Tibial nerve (tissue), 4 donors: ENCODE measurements at regions not wholly inside any gene's neighbourhood (a gene's known extent, or its start where the extent isn't known, plus 50 kb on each side); places are given as distances from the start of the nearest gene placed in this dataset.

Experiments used
- EP300 ChIP-seq, 2 donors: sonication (generic); formaldehyde crosslinking; IDR thresholded peaks; one replicate each; pipeline ENCODE4 v1.6.1; 2017; ENCODE audit warnings: antibody characterized with exemption in 2 of 2, mild to moderate bottlenecking in 1 of 2
- POLR2A ChIP-seq, 2 donors: fragments of 450-650 bp; IDR thresholded peaks; one replicate each; pipeline ENCODE4 v1.6.1; 2017; ENCODE audit warnings: antibody characterized with exemption in 2 of 2, mild to moderate bottlenecking in 2 of 2, moderate library complexity in 2 of 2
- TF ChIP-seq, protein P1 (sequence below), 5 experiments: fragments of 200-600 bp in 3 of 5; fragments of 450-650 bp in 2 of 5; sonication (generic) in 3 of 5; IDR thresholded peaks; one replicate each; pipeline ENCODE4 v1.5.1; 2016 to 2019; ENCODE audit warnings: antibody characterized with exemption in 5 of 5, mild to moderate bottlenecking in 3 of 5, moderate library complexity in 2 of 5

DNA sequence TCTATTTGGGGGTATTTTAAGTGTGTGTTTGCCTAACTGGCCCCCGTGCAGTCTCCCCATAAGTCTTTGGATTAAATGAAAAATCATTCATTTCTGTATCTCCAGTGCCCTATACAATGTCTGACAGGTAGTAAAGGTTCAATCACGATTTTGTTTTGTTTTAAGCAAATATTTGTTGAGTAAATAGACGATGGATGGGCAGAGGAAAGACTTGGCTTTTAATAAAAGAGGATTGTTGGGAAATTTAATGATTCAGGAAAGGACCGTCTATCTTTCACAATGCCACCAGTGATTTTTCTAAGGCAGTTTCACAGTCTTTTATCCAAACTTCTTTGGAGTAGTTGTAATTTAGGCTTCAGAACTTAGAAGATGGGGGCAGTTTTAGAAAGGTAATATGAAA lies 636.6 kb upstream of the GOT2 start:
- TF ChIP-seq, protein P1, sequence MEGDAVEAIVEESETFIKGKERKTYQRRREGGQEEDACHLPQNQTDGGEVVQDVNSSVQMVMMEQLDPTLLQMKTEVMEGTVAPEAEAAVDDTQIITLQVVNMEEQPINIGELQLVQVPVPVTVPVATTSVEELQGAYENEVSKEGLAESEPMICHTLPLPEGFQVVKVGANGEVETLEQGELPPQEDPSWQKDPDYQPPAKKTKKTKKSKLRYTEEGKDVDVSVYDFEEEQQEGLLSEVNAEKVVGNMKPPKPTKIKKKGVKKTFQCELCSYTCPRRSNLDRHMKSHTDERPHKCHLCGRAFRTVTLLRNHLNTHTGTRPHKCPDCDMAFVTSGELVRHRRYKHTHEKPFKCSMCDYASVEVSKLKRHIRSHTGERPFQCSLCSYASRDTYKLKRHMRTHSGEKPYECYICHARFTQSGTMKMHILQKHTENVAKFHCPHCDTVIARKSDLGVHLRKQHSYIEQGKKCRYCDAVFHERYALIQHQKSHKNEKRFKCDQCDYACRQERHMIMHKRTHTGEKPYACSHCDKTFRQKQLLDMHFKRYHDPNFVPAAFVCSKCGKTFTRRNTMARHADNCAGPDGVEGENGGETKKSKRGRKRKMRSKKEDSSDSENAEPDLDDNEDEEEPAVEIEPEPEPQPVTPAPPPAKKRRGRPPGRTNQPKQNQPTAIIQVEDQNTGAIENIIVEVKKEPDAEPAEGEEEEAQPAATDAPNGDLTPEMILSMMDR (IDR thresholded peaks at IDR 0.05) = no peak
- TF ChIP-seq POLR2A (IDR thresholded peaks at IDR 0.05) (no peak), EP300 (IDR thresholded peaks at IDR 0.05) (no peak)
